Sigmoid colon (tissue), 4 donors: ENCODE measurements at regions not wholly inside any gene's neighbourhood (a gene's known extent, or its start where the extent isn't known, plus 50 kb on each side); places are given as distances from the start of the nearest gene placed in this dataset.

Experiments
- POLR2A ChIP-seq, 2 donors: fragments of 450-650 bp; IDR thresholded peaks; one replicate each; pipeline ENCODE4 v1.6.1; 2016; ENCODE audit warnings: antibody characterized with exemption in 2 of 2, mild to moderate bottlenecking in 2 of 2, moderate library complexity in 2 of 2
- POLR2AphosphoS5 ChIP-seq, 4 donors: sonication (generic); formaldehyde crosslinking; IDR thresholded peaks; one replicate each; pipeline ENCODE4 v1.6.1; 2017; ENCODE audit warnings: antibody characterized with exemption in 4 of 4
- TF ChIP-seq, protein P1 (sequence below), 4 experiments: fragments of 450-650 bp in 3 of 4; fragments of 200-600 bp in 1 of 4; IDR thresholded peaks; one replicate each; pipeline ENCODE4 v1.5.1; 2016 to 2019; ENCODE audit warnings: antibody characterized with exemption in 4 of 4, mild to moderate bottlenecking in 3 of 4, moderate library complexity in 2 of 4

DNA sequence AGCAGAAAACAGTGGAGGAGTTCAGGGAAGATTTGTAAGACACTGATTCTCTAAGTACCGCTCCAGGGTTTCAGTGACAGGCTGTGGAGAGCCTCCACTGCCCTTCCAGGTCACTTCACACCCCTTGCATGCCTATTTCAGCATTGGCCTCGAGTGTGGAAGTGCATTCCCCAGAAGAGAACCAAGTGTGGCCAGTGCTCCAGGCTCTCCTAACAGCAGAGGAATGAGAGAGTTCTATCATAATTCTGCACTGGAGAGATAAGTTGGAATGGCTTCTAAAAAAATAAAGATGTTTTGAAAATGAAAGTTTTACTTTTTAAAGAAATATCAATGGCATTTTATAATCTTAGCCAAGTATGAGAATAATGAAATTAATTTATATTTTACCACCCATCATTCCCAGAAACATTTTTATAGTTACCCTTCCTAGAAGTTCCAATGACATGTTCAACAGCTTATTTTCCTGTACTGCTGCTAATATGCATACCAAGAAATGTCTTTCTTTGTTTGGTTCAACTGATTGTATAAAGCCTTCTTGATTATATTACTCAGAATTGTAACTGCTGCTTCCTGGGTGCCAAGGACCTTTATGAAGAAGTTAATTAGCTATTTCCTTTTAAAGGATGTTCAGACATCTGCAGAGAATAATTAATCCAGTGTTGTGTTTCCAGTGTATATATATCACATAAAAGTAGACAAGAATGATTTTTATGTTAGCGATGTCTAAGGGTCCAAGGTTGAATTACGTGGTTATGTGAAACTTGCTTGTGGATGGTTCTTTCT is 61.0 kb upstream of the SERPINE2 start:
- TF ChIP-seq POLR2A (IDR thresholded peaks at IDR 0.05) (no peak), POLR2AphosphoS5 (IDR thresholded peaks at IDR 0.05) (no peak)
- TF ChIP-seq, protein P1, sequence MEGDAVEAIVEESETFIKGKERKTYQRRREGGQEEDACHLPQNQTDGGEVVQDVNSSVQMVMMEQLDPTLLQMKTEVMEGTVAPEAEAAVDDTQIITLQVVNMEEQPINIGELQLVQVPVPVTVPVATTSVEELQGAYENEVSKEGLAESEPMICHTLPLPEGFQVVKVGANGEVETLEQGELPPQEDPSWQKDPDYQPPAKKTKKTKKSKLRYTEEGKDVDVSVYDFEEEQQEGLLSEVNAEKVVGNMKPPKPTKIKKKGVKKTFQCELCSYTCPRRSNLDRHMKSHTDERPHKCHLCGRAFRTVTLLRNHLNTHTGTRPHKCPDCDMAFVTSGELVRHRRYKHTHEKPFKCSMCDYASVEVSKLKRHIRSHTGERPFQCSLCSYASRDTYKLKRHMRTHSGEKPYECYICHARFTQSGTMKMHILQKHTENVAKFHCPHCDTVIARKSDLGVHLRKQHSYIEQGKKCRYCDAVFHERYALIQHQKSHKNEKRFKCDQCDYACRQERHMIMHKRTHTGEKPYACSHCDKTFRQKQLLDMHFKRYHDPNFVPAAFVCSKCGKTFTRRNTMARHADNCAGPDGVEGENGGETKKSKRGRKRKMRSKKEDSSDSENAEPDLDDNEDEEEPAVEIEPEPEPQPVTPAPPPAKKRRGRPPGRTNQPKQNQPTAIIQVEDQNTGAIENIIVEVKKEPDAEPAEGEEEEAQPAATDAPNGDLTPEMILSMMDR (IDR thresholded peaks at IDR 0.05): no peak
